ENCODE measurements at regions not wholly inside any gene's neighbourhood (a gene's known extent, or its start where the extent isn't known, plus 50 kb on each side); places are given as distances from the start of the nearest gene placed in this dataset.

DNA sequence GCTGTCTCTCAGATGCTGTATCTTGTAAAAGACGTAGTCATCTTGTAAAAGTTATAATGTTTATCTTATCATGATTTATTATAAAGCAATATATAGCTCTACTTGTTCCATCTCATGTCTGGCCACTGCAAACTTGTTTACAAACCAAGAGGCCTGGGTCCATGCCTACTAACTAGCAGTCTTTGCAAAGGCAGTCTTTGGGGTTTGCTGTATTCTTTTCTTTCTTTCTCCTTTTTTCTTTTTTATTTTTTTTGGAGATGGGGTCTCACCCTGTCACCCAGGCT lies 272.6 kb downstream of the GATA3 start:
- Histone ChIP-seq H3K27ac (no peak overlapping the region), H3K4me3 (no peak overlapping the region), H3K27me3 (no peaks in the 10 kb centered on the region), H3K9me3 (no peaks in the 10 kb centered on the region), H3K36me3 (no peaks in the 10 kb centered on the region), H3K4me1 (no peaks in the 10 kb centered on the region)
- TF ChIP-seq POLR2A (IDR thresholded peaks at IDR 0.05) = no peak
- TF ChIP-seq, protein P1, sequence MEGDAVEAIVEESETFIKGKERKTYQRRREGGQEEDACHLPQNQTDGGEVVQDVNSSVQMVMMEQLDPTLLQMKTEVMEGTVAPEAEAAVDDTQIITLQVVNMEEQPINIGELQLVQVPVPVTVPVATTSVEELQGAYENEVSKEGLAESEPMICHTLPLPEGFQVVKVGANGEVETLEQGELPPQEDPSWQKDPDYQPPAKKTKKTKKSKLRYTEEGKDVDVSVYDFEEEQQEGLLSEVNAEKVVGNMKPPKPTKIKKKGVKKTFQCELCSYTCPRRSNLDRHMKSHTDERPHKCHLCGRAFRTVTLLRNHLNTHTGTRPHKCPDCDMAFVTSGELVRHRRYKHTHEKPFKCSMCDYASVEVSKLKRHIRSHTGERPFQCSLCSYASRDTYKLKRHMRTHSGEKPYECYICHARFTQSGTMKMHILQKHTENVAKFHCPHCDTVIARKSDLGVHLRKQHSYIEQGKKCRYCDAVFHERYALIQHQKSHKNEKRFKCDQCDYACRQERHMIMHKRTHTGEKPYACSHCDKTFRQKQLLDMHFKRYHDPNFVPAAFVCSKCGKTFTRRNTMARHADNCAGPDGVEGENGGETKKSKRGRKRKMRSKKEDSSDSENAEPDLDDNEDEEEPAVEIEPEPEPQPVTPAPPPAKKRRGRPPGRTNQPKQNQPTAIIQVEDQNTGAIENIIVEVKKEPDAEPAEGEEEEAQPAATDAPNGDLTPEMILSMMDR (IDR thresholded peaks at IDR 0.05) = no peak
- no peak for DNase-seq

DNA sequence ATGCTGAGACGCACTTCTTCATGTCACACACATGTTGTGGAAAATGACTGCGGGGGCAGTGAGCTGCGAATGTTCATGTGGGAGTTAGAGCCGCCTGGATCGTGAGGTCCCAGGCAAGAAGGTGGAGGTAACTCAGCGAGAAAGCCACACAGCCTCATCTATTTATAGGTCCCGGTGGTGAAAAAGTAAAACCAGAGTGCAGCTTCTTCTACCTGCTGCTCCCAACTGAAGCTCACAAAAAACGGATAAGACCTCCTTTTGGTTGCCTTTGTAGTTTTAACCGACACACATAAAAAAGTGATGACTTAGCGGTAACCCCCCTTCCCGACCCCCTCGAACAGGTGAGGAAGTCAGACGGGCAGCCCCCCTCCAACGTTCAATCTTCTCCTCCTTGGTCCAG lies 276.9 kb downstream of the GATA3 start:
- DNase-seq = no peak
- H3K27me3 ChIP-seq = no peaks in the 10 kb centered on the region
- TF ChIP-seq, protein P1 (IDR thresholded peaks at IDR 0.05) = no peak
- TF ChIP-seq POLR2A (IDR thresholded peaks at IDR 0.05) = no peak

DNA sequence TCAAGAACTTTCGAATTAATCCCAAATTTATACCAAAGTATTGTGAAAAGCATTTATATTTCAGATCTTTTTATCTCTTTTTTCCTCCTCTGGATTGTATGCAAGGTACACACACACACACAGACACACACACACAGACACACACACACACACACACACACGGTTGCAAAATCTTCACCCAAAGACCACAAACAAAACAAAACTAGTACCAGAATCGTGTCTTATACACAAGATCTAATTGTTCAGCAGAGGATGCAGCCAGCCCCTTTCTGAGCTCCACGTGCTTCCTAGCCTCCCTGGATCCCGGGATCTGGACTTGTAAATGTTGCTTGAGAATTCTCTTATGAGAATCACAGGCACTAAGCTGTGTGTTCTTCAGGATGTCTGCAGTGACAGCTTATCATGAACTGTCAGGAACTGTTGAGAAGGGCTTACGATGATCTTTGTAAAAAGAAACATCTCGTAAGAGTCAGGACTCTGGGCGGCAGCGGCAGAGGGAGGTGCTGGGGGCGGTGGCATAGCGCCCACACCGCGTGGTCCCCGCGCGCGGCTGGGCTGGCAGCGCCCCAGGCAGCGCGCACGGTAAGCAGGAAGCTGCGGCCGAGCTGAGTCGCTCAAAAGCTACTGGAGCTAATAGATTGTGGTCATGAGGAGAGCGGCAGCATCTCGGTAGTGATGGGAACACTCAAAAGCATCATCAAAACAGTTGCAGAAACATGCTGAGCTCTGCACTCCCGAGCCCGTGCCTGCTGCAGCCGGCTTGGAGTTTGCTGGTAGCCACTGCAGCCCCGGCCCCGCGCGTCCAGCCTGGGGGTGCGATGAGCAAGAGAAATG lies 277.6 kb downstream of the GATA3 start:
- peak overlapping the region; percentile 15 to 30 (median 27) for H3K4me3 ChIP-seq
- TF ChIP-seq, protein P1 (IDR thresholded peaks at IDR 0.05) = no peak
- TF ChIP-seq POLR2A (IDR thresholded peaks at IDR 0.05) = no peak
- no peaks in the 10 kb centered on the region for H3K27me3 ChIP-seq
- H3K9me3 ChIP-seq = no peaks in the 10 kb centered on the region
- H3K4me1 ChIP-seq = no peaks in the 10 kb centered on the region
- no peaks in the 10 kb centered on the region for H3K36me3 ChIP-seq
- peak; percentile 54 to 88 (median 67) for DNase-seq
- H3K27ac ChIP-seq = peak overlapping the region in 2 of 4 donors; percentile 60

More for the DNA sequence above, 276.9 kb downstream of the GATA3 start:
- H3K27ac ChIP-seq = no peak overlapping the region
- no peaks in the 10 kb centered on the region for H3K9me3 ChIP-seq
- H3K4me3 ChIP-seq = no peak overlapping the region
- no peaks in the 10 kb centered on the region for H3K4me1 ChIP-seq
- no peaks in the 10 kb centered on the region for H3K36me3 ChIP-seq

DNA sequence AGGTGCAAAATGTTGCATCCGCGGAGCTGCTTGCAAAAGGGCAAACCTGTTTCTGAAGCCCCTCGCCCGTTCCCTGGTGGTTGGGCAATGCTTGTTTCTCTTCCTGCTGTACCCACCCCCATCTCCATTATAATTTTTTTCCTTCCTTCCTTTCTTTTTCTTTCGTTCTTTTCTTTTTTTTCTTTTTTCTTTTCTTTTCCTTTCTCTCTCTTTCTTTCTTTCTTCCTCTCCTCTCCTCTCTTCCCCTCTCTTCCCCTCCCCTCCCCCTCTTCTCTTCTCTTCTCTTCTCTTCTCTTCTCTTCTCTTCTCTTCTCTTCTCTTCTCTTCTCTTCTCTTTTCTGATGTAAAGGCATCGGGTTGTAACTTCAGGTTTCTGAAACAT lies 278.2 kb downstream of the GATA3 start:
- Histone ChIP-seq H3K9me3 (no peaks in the 10 kb centered on the region), H3K36me3 (no peaks in the 10 kb centered on the region), H3K27me3 (no peaks in the 10 kb centered on the region), H3K4me1 (no peaks in the 10 kb centered on the region), H3K27ac (peak overlapping the region in 2 of 4 donors; percentile 60), H3K4me3 (peak overlapping the region in 3 of 4 donors; percentile 25 to 30 (median 29))
- TF ChIP-seq, protein P1 (IDR thresholded peaks at IDR 0.05) = no peak
- no peak for TF ChIP-seq POLR2A (IDR thresholded peaks at IDR 0.05)
- no peak for DNase-seq

DNA sequence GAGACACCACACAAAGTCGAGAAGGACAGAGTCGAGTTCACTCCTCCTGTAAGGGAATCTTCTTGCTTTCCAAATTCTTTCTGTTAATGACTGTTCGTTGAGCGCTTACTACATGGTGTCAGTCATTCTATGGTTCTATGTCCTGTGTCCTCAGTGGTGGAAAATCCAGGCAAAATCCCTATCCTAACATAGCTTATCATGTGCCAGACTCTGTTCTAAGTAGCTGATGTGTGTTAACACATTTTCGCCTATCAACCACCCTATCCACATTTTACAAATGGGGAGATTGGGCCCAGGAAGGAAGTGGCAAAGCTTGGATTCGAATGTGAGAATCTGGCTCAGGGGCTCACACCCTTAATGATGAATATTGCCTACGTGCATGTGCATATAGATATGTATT lies 280.1 kb downstream of the GATA3 start:
- no peak for DNase-seq
- Histone ChIP-seq H3K4me3 (no peak overlapping the region), H3K9me3 (no peaks in the 10 kb centered on the region), H3K4me1 (no peaks in the 10 kb centered on the region), H3K27me3 (no peaks in the 10 kb centered on the region), H3K36me3 (no peaks in the 10 kb centered on the region), H3K27ac (no peak overlapping the region)
- TF ChIP-seq, protein P1 (IDR thresholded peaks at IDR 0.05) = no peak
- TF ChIP-seq POLR2A (IDR thresholded peaks at IDR 0.05) = no peak
